ENCODE measurements at regions not wholly inside any gene's neighbourhood (a gene's known extent, or its start where the extent isn't known, plus 50 kb on each side); places are given as distances from the start of the nearest gene placed in this dataset.

GRCh38 chr5:87097664-87098063 lies 170.0 kb upstream of the RASA1 start:
- Histone ChIP-seq H3F3A (ENCODE audit: insufficient read depth, low read length, poor library complexity, severe bottlenecking) (no peaks in the 10 kb centered on the region), H3K9ac (ENCODE audit: low read length) (no peak overlapping the region), H3K27me3 (ENCODE audit: insufficient read depth, low read depth, low read length) (no peaks in the 10 kb centered on the region), H3K27ac (ENCODE audit: low read length) (no peak overlapping the region), H3K36me3 (ENCODE audit: insufficient read depth, low read length) (no peaks in the 10 kb centered on the region), H3K4me2 (ENCODE audit: low read length) (no peak overlapping the region), H3K4me3 (ENCODE audit: low read length) (no peak overlapping the region), H3K9me3 (ENCODE audit: low read length) (no peaks in the 10 kb centered on the region), H3K79me2 (replicated peaks; ENCODE audit: insufficient read depth, low read length) (no peaks in the 10 kb centered on the region), H2AFZ (ENCODE audit: low read depth, low read length) (no peak overlapping the region), H4K20me1 (ENCODE audit: insufficient read depth) (no peaks in the 10 kb centered on the region), H3K9me2 (ENCODE audit: insufficient read depth, low read length) (no peaks in the 10 kb centered on the region)
- TF ChIP-seq REST (IDR thresholded peaks at IDR 0.05; ENCODE audit: borderline replicate concordance) (no peak), SMC3 (conservative IDR thresholded peaks at IDR 0.05; ENCODE audit: poor library complexity) (no peak)

DNA sequence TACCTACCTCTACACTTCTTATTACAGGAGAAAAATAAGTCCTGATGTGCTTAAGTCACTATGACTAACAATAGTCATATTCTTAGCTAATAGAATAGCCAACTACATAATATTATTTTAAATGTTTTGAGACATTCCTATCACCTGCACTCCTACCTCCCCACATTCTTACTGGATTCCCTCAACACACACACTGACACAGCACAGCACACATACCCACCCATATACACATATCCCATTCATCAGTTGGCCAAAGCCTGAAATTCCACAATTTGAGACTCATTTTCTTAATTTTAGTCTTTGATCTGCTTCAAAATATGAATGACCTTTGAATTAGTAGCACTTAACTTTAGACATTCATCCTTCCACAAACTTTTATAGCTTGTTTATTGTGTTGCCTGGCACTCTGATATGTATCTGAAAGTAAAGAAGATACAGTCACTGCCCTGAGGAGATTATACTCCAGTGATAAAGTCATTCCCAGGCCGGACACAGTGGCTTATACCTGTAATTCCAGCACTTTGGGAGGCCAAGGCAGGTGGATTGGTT lies 168.3 kb upstream of the RASA1 start:
- Histone ChIP-seq H3K27me3 (ENCODE audit: insufficient read depth, low read depth, low read length) (no peaks in the 10 kb centered on the region), H3K4me2 (ENCODE audit: low read length) (no peak overlapping the region), H4K20me1 (ENCODE audit: insufficient read depth) (no peaks in the 10 kb centered on the region), H3F3A (ENCODE audit: insufficient read depth, low read length, poor library complexity, severe bottlenecking) (no peaks in the 10 kb centered on the region), H3K9me2 (ENCODE audit: insufficient read depth, low read length) (no peaks in the 10 kb centered on the region), H2AFZ (ENCODE audit: low read depth, low read length) (no peak overlapping the region), H3K27ac (ENCODE audit: low read length) (no peak overlapping the region), H3K9ac (ENCODE audit: low read length) (no peak overlapping the region), H3K9me3 (ENCODE audit: low read length) (no peaks in the 10 kb centered on the region), H3K79me2 (replicated peaks; ENCODE audit: insufficient read depth, low read length) (no peaks in the 10 kb centered on the region), H3K36me3 (ENCODE audit: insufficient read depth, low read length) (no peaks in the 10 kb centered on the region), H3K4me3 (ENCODE audit: low read length) (no peak overlapping the region)
- no peak for TF ChIP-seq POLR2AphosphoS5 (IDR thresholded peaks at IDR 0.05)
- no peak for TF ChIP-seq EZH2 (IDR thresholded peaks at IDR 0.05; ENCODE audit: borderline replicate concordance, insufficient read depth, low read length, poor library complexity, severe bottlenecking)
- no peak for TF ChIP-seq SMC3 (conservative IDR thresholded peaks at IDR 0.05; ENCODE audit: poor library complexity)
- no peak for TF ChIP-seq REST (IDR thresholded peaks at IDR 0.05; ENCODE audit: borderline replicate concordance)
- TF ChIP-seq CTCF (IDR thresholded peaks at IDR 0.05; ENCODE audit: poor library complexity, severe bottlenecking) = no peak
- TF ChIP-seq TAF1 (IDR thresholded peaks at IDR 0.05; ENCODE audit: low read depth) = no peak
- no peak for TF ChIP-seq MXI1 (conservative IDR thresholded peaks at IDR 0.05; ENCODE audit: poor library complexity, severe bottlenecking)
- no peak for TF ChIP-seq EP300 (conservative IDR thresholded peaks at IDR 0.05; ENCODE audit: poor library complexity, severe bottlenecking)
- no peak for TF ChIP-seq RAD21 (conservative IDR thresholded peaks at IDR 0.05)

Data from neural cell (in vitro differentiated cells).